GM18520 (cell line): ENCODE measurements at regions not wholly inside any gene's neighbourhood (a gene's known extent, or its start where the extent isn't known, plus 50 kb on each side); places are given as distances from the start of the nearest gene placed in this dataset.
"Not testable (repeated sequence)": the region's sequence is repeated elsewhere in the genome, so short reads cannot be mapped to it uniquely, and the experiment has no call there.

Experiments used
- ATAC-seq: cut with Tn5 transposase; IDR thresholded peaks from one replicate; pipeline ENCODE4 v1.9.1; 2021; ENCODE audit not compliant: unreplicated experiment

GRCh38 chr17:71780596-71780995 lies 340.2 kb upstream of the SOX9 start:
- ATAC-seq = no peak

GRCh38 chr17:71782021-71782420 lies 338.8 kb upstream of the SOX9 start:
- not testable (repeated sequence) for ATAC-seq

GRCh38 chr17:71790791-71791190 lies 330.0 kb upstream of the SOX9 start:
- no peak for ATAC-seq

- no peak for ATAC-seq
Observed at GRCh38 chr17:71791311-71791710, 329.5 kb upstream of the SOX9 start.

GRCh38 chr17:71792966-71793365 lies 327.9 kb upstream of the SOX9 start:
- ATAC-seq = no peak

GRCh38 chr17:71793518-71793917 lies 327.3 kb upstream of the SOX9 start:
- no peak for ATAC-seq

DNA sequence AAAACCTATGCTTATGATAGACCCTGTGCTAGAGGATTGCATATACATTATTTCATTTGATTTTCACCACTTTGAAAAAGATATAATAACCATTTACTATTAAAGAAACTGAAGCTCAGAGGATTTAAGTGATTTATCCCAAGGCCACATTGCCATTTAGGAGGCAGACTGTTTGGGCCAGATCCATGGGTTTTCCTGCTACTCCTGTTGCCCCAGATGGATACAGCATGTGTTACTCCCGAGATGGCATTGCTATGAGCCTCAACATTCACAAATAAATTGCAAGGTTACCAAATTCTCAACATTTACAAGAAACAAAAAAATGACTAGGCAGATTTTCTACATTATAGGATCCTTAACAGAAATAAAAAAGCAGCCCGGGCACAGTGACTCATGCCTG lies 322.1 kb upstream of the SOX9 start:
- ATAC-seq = no peak

DNA sequence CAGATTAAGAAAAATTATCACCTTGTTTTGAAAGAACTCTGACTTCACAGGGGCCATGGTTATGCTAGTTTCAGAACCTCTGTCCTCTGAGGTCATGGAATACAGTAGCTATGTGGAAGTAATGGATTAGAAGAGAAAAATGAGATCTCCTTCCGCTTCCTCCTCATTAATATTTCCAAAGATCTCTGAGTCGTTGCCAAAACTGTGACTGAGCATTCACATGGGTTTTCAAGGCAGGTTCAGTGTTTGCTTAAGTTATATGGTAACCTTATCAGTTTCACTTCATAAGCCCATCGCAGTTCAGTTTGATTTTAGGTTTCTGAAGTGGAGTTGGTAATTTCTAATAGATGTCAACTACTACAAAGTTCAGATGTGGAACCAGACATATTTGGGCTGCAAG lies 321.2 kb upstream of the SOX9 start:
- no peak for ATAC-seq

- ATAC-seq = no peak
Observed at GRCh38 chr17:71801301-71801700, 319.5 kb upstream of the SOX9 start.

- ATAC-seq = no peak
Observed at GRCh38 chr17:71802663-71803062, 318.2 kb upstream of the SOX9 start.

DNA sequence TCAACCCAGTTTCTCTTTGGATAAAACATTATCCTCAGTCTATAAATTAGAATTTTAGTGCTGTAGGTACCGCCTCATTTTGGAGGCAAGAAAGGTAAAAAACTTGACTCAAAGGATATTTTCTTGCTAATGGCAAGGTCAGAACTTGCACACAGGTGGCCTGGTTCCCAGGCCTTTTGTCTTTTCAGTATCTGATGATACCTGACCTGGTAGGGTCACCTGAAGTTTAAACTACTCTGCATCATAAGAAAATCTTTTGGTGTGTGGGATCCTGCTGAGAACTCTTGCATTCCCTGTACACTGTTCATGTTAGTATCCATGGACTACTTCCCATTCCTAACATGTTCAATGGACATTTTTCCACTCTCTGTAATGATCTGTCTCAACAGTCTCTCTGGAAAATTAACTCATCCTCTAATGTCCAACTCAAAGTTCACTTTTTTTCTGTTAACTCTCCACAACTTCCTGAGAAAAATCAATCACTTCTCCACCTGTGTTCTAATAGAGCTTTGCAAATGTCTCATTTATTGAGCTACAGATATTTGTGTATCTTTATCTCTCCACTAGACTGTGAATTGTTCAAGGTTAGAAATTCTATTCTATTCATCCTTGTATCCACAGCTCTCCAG lies 317.1 kb upstream of the SOX9 start:
- ATAC-seq = no peak

GRCh38 chr17:71809537-71809936 lies 311.3 kb upstream of the SOX9 start:
- no peak for ATAC-seq

DNA sequence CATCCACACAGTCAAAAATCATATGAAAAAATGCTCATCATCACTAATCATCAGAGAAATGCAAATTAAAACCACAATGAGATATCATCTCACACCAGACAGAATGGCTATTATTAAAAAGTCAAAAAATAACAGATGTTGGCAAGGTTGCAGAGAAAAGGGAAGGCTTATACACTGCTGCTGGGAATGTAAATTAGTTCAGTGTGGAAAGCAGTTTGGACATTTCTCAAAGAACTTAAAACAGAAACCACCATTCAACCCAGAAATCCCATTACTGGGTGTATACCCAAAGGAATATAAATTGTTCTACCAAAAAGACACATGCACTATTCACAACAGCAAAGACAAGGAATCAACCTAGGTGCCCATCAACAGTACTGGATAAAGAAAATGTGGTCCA lies 307.0 kb upstream of the SOX9 start:
- not testable (repeated sequence) for ATAC-seq

DNA sequence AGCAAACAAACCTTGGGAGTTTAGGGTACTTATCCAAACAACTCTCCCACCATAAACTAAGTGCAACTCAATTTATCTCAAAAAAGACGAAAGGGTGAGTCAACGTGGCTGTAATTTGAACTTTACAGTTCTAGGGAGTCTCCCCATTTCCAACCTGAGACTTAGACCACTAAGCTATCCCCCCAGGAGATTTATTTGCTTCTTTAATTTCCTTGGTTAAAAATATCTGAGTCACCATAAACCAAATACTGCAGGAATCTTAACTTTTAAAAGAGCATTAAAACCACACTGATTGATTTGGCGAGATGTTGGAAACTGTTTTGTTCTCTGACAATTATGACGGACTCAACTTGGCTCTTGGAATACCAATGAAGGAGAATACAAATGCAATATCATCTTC lies 299.3 kb upstream of the SOX9 start:
- no peak for ATAC-seq

DNA sequence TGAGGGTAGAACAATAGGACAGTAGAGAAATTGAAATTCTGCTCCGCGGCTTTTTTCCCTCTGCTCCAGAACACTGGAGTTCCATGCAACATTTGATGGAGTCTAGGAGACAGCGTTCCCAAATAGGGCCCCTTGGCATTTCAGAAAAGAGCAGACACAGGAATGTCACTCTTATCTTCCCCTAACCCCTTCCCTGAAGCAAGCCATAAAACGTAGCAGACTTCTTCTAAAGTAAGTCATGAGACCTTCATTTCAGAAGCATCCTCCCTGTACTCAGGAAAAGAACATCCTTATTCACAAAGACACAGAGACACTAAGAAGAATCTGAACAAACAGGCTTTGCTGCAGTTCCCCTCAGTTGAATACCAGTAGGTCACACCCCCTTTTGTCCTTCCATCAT lies 296.1 kb upstream of the SOX9 start:
- no peak for ATAC-seq

DNA sequence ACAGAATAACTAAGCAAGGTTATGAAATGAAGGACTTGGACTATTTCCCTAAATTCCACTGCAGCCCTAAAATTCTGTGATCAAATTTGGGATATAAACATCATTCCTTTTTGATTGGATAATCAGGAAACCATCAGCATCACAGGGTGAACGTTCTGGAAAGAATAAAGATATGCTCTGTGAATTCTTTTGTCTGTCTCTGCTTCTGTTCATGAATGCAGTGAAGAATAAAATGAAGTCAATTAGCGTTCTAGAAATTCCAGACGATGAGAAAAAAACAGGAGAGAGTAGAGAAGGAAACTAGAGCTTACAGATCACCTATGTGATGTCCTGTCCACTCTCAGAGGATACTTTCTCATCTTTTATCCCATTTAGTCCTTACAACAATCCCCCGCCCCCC lies 295.1 kb upstream of the SOX9 start:
- no peak for ATAC-seq

- no peak for ATAC-seq
Observed at GRCh38 chr17:71828182-71828596, 292.6 kb upstream of the SOX9 start.

GRCh38 chr17:71830866-71831265 lies 290.0 kb upstream of the SOX9 start:
- no peak for ATAC-seq

GRCh38 chr17:71842986-71843385 lies 277.8 kb upstream of the SOX9 start:
- no peak for ATAC-seq

- no peak for ATAC-seq
Observed at GRCh38 chr17:71845337-71845736, 275.5 kb upstream of the SOX9 start.

DNA sequence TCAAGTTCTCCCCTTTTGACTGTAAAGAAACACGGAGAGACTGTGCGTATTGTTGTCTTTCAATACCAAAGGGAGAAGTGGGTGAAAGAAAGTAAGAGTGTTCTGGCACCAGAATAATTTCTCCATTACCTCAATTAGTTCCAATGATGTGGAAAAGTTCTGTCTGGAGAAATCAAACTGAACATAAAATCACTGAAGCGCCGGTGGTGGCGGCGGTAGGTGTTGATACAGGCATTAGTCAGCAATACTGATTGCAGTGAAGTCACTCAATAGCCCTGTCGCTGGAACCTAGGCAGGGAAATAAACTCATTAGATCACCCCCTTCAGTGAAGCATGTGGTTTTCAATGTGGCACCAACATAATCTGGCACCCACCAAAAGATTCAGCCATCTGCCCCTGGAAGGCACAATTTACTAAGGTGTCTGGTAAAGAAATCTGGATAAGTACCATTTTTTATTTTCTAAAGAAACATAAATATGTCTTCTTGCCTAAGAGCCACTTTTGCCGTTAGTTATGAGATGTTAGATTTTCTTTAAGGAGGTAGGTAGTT lies 274.2 kb upstream of the SOX9 start:
- no peak for ATAC-seq

GRCh38 chr17:71849783-71850768 lies 270.7 kb upstream of the SOX9 start:
- ATAC-seq = peak; percentile 78
